Astrocyte of the cerebellum (primary cell): ENCODE measurements at regions not wholly inside any gene's neighbourhood (a gene's known extent, or its start where the extent isn't known, plus 50 kb on each side); places are given as distances from the start of the nearest gene placed in this dataset.

Experiments
- DNase-seq: peaks from one replicate; pipeline ENCODE4 v3.0.0-alpha.2; 2011; ENCODE audit warnings: low read depth
- H3K4me3 ChIP-seq: 2 replicates; pipeline ENCODE4 v1.5.1; 2011; ENCODE audit warnings: mild to moderate bottlenecking, low read depth, low read length, moderate library complexity
- in situ Hi-C: cut with HindIII; loops from 2 replicates; pipeline ENCODE4 v1.10.0; 2017; ENCODE audit warnings: low sequenced_read_pairs
- TF ChIP-seq, protein P1 (sequence below): IDR thresholded peaks from 2 replicates; pipeline ENCODE4 v1.5.1; 2012; ENCODE audit warnings: low read length, low read depth, moderate library complexity, mild to moderate bottlenecking; ENCODE audit errors: missing control alignments

DNA sequence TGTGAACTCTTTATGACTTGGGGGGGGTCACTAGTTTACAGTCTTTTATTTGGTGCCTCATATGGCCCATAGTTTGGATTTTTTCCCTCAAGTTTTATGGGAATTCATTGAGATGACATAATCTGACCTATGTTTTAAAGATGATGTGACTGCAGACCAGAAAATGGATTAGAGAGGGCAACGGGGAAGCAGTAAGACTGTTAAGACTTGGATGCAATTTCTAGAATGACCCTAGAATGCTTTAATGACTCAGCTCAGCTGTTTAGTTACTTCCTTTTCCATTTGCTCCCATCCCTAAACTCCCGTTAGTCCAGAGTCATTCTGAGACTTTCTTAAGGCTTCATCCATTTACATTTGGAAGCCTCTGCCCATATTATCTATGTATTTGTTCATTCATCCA lies 59.9 kb upstream of the PDGFRA start:
- in situ Hi-C loops = no loop called here
- TF ChIP-seq, protein P1, sequence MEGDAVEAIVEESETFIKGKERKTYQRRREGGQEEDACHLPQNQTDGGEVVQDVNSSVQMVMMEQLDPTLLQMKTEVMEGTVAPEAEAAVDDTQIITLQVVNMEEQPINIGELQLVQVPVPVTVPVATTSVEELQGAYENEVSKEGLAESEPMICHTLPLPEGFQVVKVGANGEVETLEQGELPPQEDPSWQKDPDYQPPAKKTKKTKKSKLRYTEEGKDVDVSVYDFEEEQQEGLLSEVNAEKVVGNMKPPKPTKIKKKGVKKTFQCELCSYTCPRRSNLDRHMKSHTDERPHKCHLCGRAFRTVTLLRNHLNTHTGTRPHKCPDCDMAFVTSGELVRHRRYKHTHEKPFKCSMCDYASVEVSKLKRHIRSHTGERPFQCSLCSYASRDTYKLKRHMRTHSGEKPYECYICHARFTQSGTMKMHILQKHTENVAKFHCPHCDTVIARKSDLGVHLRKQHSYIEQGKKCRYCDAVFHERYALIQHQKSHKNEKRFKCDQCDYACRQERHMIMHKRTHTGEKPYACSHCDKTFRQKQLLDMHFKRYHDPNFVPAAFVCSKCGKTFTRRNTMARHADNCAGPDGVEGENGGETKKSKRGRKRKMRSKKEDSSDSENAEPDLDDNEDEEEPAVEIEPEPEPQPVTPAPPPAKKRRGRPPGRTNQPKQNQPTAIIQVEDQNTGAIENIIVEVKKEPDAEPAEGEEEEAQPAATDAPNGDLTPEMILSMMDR = no peak
- DNase-seq = no peak
- H3K4me3 ChIP-seq = no peak overlapping the region

DNA sequence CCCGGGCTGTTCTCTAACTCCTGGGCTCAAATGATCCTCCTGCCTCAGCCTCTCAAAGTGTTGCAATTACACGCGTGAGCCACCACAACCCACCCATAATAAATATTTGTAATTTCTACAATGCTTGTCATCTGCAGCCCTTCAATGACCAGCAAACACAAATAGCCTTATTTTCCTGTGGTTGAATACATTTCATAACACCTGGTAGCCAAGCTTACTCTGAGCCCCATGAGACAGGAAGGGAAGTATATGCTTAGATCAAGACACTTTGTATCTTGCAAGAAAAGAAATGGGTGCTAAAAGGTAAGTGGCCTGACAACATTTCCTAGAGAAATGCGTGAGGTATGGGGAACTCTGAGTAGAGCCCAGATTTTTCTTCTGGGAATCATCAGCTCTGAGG lies 56.9 kb upstream of the PDGFRA start:
- in situ Hi-C loops = no loop called here
- H3K4me3 ChIP-seq = no peak overlapping the region
- no peak for DNase-seq
- TF ChIP-seq, protein P1 = no peak

DNA sequence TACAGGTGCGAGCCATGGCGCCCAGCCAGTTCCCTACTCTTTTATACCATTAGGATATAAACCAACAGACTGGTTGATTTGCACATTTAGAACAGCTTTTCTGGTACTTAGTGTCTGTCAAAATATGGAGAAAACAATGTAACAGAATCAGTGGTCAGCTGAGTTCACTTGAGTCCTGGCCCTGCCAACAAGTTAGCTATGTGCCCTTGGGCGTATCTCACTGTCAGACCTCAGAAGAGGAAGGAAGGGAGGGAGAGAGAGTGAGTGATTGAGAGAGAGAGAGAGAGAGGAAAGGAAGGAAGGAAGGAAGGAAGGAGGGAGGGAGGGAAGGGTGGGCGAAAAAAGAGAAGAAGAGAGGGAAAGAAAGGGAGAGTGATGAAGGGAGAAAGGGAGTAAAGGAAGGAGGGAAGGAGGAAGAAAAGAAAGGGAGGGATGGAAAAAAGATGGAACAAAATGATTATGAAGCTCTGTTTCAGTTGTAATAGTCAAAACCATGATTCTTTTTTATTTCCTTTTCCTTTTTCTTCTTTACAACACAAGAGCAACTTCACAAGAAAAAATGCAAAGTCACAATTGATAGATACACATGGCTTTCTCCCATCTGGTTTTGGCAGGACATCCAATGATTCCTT lies 55.7 kb upstream of the PDGFRA start:
- H3K4me3 ChIP-seq = no peak overlapping the region
- no peak for DNase-seq
- TF ChIP-seq, protein P1 = no peak
- in situ Hi-C loops = no loop called here

DNA sequence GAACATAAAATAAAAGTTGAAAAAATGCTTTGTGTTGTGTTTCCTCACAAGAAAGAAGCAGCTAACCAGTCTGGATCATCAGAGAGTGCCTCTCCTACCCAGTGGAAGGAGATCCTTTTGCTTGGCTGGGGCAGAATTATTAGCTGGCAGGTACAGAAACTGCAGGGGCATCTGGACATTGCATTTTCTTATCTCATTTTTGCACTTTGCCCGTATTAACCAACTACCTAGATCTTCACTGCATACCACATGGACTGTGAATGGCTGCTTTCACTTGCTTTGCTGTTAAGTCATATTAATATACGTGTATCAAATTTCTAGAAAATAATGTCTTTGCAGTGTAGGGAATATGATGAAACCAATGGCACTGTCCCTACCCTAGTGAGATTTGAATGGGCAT lies 52.9 kb upstream of the PDGFRA start:
- no peak overlapping the region for H3K4me3 ChIP-seq
- no peak for DNase-seq
- TF ChIP-seq, protein P1 = no peak
- in situ Hi-C loops = no loop called here
